OCI-LY7 (cell line): ENCODE measurements at regions not wholly inside any gene's neighbourhood (a gene's known extent, or its start where the extent isn't known, plus 50 kb on each side); places are given as distances from the start of the nearest gene placed in this dataset.

Experiments used
- BruUV-seq: library from RNA; stranded (reverse); fragments of 400-500 nt; replicated peaks from 2 replicates; lab custom pipeline; 2021; lab: Mats Ljungman, UMichigan
- CTCF ChIA-PET: fragments of 300-600 bp; sonication (Branson Sonifier 250); formaldehyde crosslinking; loops from one replicate; lab custom pipeline; 2022; ENCODE audit warnings: antibody characterized with exemption; ENCODE audit not compliant: unreplicated experiment; lab: Charles Lee
- POLR2A ChIA-PET: fragments of 300-600 bp; sonication (Branson Sonifier 250); formaldehyde crosslinking; loops from one replicate; lab custom pipeline; 2022; ENCODE audit warnings: antibody characterized with exemption; lab: Charles Lee
- DNase-seq: peaks from one replicate; pipeline ENCODE4 v3.0.0-alpha.2; 2015; ENCODE audit warnings: low spot score
- H2AFZ ChIP-seq: fragments of 200-600 bp; sonication (generic), shearing (Covaris generic); 2 replicates; pipeline ENCODE4 v1.6.1; 2014; ENCODE audit warnings: mild to moderate bottlenecking, antibody characterized with exemption, low read length, moderate library complexity
- H3K27ac ChIP-seq: fragments of 200-600 bp; sonication (generic); 2 replicates; pipeline ENCODE4 v1.5.1; 2014; ENCODE audit warnings: mixed run types, low read depth, mild to moderate bottlenecking, moderate library complexity, low read length, inconsistent platforms; ENCODE audit not compliant: poor library complexity, severe bottlenecking
- H3K36me3 ChIP-seq: fragments of 200-600 bp; sonication (generic); 2 replicates; pipeline ENCODE4 v1.6.1; 2014; ENCODE audit warnings: mild to moderate bottlenecking, antibody characterized with exemption, low read length, moderate library complexity, mixed read lengths; ENCODE audit not compliant: insufficient read depth
- H3K4me1 ChIP-seq: fragments of 200-600 bp; sonication (generic); 2 replicates; pipeline ENCODE4 v1.5.1; 2014; ENCODE audit warnings: mild to moderate bottlenecking, low read length; ENCODE audit not compliant: insufficient read depth, poor library complexity, severe bottlenecking
- H3K4me2 ChIP-seq: fragments of 200-600 bp; sonication (generic); 2 replicates; pipeline ENCODE4 v1.6.1; 2014; ENCODE audit warnings: mild to moderate bottlenecking, low read length
- H3K4me3 ChIP-seq: fragments of 200-600 bp; sonication (generic); 2 replicates; pipeline ENCODE4 v1.5.1; 2014; ENCODE audit warnings: mild to moderate bottlenecking, low read depth, low read length; ENCODE audit not compliant: poor library complexity, severe bottlenecking
- H3K79me2 ChIP-seq: fragments of 200-600 bp; sonication (generic); 2 replicates; pipeline ENCODE4 v1.6.1; 2016; ENCODE audit warnings: low read depth, mild to moderate bottlenecking, low read length, moderate library complexity, mixed read lengths; ENCODE audit not compliant: insufficient read depth
- H3K9me2 ChIP-seq: fragments of 200-600 bp; sonication (generic); 2 replicates; pipeline ENCODE4 v1.6.1; 2016; ENCODE audit warnings: mild to moderate bottlenecking, low read length, mixed read lengths; ENCODE audit not compliant: insufficient read depth
- H3K9me3 ChIP-seq: fragments of 200-600 bp; sonication (generic); 2 replicates; pipeline ENCODE4 v1.6.1; 2014; ENCODE audit warnings: mild to moderate bottlenecking, mixed run types, low read length, mixed read lengths
- H4K20me1 ChIP-seq: fragments of 200-600 bp; sonication (generic); 2 replicates; pipeline ENCODE4 v1.6.1; 2014; ENCODE audit warnings: mild to moderate bottlenecking, antibody characterized with exemption, low read length, moderate library complexity, mixed read lengths; ENCODE audit not compliant: insufficient read depth
- CTCF ChIP-seq: fragments of 200-600 bp; sonication (generic); conservative IDR thresholded peaks from 2 replicates; pipeline ENCODE4 v1.5.1; 2014; ENCODE audit warnings: mild to moderate bottlenecking, antibody characterized with exemption, low read length, moderate library complexity, mixed read lengths
- EZH2phosphoT487 ChIP-seq: fragments of 200-600 bp; sonication (generic); IDR thresholded peaks from 2 replicates; pipeline ENCODE4 v1.6.1; 2018; ENCODE audit warnings: low read depth, borderline replicate concordance, mild to moderate bottlenecking, mixed run types, antibody characterized with exemption, low read length, moderate library complexity, mixed read lengths
- intact Hi-C: fragments of 100-400 bp; cut with micrococcal nuclease; formaldehyde crosslinking; loops from one replicate; pipeline ENCODE4 v1.10.0; 2022; ENCODE audit not compliant: unreplicated experiment

- Histone ChIP-seq H3K4me3 (no peak overlapping the region), H3K4me1 (no peaks in the 10 kb centered on the region), H3K36me3 (no peaks in the 10 kb centered on the region), H4K20me1 (no peaks in the 10 kb centered on the region), H3K4me2 (no peak overlapping the region), H3K79me2 (no peaks in the 10 kb centered on the region), H3K27ac (no peak overlapping the region), H3K9me2 (no peaks in the 10 kb centered on the region), H3K9me3 (no peaks in the 10 kb centered on the region), H2AFZ (no peak overlapping the region)
- ChIA-PET POLR2A (no interaction called here), CTCF (no interaction called here)
- intact Hi-C loops = no loop called here
- no TSS peak for BruUV-seq
- no peak for DNase-seq
- TF ChIP-seq EZH2phosphoT487 = no peak
Measured at GRCh38 chr13:22061371-22061805, 390.5 kb downstream of the FGF9 start.

GRCh38 chr13:22061806-22062391 lies 391.0 kb downstream of the FGF9 start:
- CTCF ChIA-PET = no interaction called here
- Histone ChIP-seq H3K4me2 (no peak overlapping the region), H3K4me3 (no peak overlapping the region), H3K9me2 (no peaks in the 10 kb centered on the region), H2AFZ (no peak overlapping the region), H3K27ac (no peak overlapping the region), H3K9me3 (no peaks in the 10 kb centered on the region), H4K20me1 (no peaks in the 10 kb centered on the region), H3K79me2 (no peaks in the 10 kb centered on the region), H3K4me1 (no peaks in the 10 kb centered on the region), H3K36me3 (no peaks in the 10 kb centered on the region)
- DNase-seq = no peak
- POLR2A ChIA-PET = no interaction called here
- no TSS peak for BruUV-seq
- TF ChIP-seq CTCF (no peak), EZH2phosphoT487 (no peak)
- intact Hi-C loops = no loop called here

GRCh38 chr13:22062478-22063205 lies 391.8 kb downstream of the FGF9 start:
- no peaks in the 10 kb centered on the region for H3K79me2 ChIP-seq
- H3K9me2 ChIP-seq = no peaks in the 10 kb centered on the region
- H3K36me3 ChIP-seq = no peaks in the 10 kb centered on the region
- DNase-seq = no peak
- H3K4me2 ChIP-seq = no peak overlapping the region
- H3K4me3 ChIP-seq = no peak overlapping the region
- ChIA-PET CTCF (no interaction called here), POLR2A (no interaction called here)
- H3K4me1 ChIP-seq = no peaks in the 10 kb centered on the region
- no peak overlapping the region for H2AFZ ChIP-seq
- H3K9me3 ChIP-seq = no peaks in the 10 kb centered on the region
- intact Hi-C loops = no loop called here
- no TSS peak for BruUV-seq
- TF ChIP-seq EZH2phosphoT487 = no peak
- TF ChIP-seq CTCF = no peak
- no peak overlapping the region for H3K27ac ChIP-seq
- no peaks in the 10 kb centered on the region for H4K20me1 ChIP-seq
